K562 (cell line): ENCODE measurements at regions not wholly inside any gene's neighbourhood (a gene's known extent, or its start where the extent isn't known, plus 50 kb on each side); places are given as distances from the start of the nearest gene placed in this dataset.

Experiments used
- ATAC-seq: fragments of 200-7000 bp; cut with Tn5 transposase; 3 replicates; pipeline ENCODE4 v1.9.1; 2020; ENCODE audit warnings: moderate library complexity
- BruUV-seq: library from RNA; stranded (reverse); fragments of 400-500 nt; replicated peaks from 2 replicates; lab custom pipeline; 2021; lab: Mats Ljungman, UMichigan
- CTCF ChIA-PET: fragments of 300-600 bp; formaldehyde crosslinking; extraction: SDS; loops from one replicate; lab custom pipeline; 2021; ENCODE audit warnings: low intra/inter-chr PET ratio; lab: Yijun Ruan, JAX
- POLR2A ChIA-PET: fragments of 300-600, 350-650 bp; sonication (Branson Sonifier 250); formaldehyde crosslinking; extraction: SDS; loops from one replicate; lab custom pipeline; 2021; ENCODE audit warnings: antibody characterized with exemption, inconsistent platforms; lab: Yijun Ruan, JAX
- DNase-seq, 4 experiments: peaks; one replicate each; pipeline versions ENCODE4 v3.0.0 to v3.0.0-alpha.2; 2011 to 2018; ENCODE audit warnings: low spot score in 3 of 4, mixed read lengths in 3 of 4; ENCODE audit errors: extremely low read depth in 1 of 4
- FAIRE-seq: peaks from 2 replicates; lab custom pipeline; 2011; peaks lifted over from hg19 to GRCh38; lab: Jason Lieb, UNC
- H2AFZ ChIP-seq: 2 replicates; pipeline ENCODE4 v1.6.0; 2011; ENCODE audit warnings: low read depth, low read length, control low read depth, inconsistent platforms
- H3K27ac ChIP-seq: fragments of 200-600 bp; 3 replicates; pipeline ENCODE4 v1.8.0; 2011; ENCODE audit warnings: low read depth, mild to moderate bottlenecking, control low read depth, inconsistent platforms, low read length, moderate library complexity, mixed read lengths; ENCODE audit errors: extremely low read depth
- H3K27me3 ChIP-seq, 2 experiments: fragments of 300-600 bp in 1 of 2; 2 replicates in 1 of 2; 3 replicates in 1 of 2; pipeline versions ENCODE4 v1.6.0 to v1.8.0; 2011; ENCODE audit warnings: inconsistent platforms in 2 of 2, low read length in 2 of 2, mild to moderate bottlenecking in 1 of 2, mixed read lengths in 1 of 2, moderate library complexity in 1 of 2; ENCODE audit not compliant: control insufficient read depth in 2 of 2, insufficient read depth in 2 of 2
- H3K36me3 ChIP-seq: fragments of 300-600 bp; 3 replicates; pipeline ENCODE4 v1.8.0; 2011; ENCODE audit warnings: mild to moderate bottlenecking, low read length, inconsistent platforms; ENCODE audit not compliant: control insufficient read depth, insufficient read depth
- H3K4me1 ChIP-seq, 2 experiments: fragments of 200-600 bp in 1 of 2; replicated peaks in 1 of 2; 2 replicates in 1 of 2; 3 replicates in 1 of 2; pipeline versions ENCODE4 v1.5.1 to v1.8.0; 2011; ENCODE audit warnings: inconsistent platforms in 2 of 2, low read length in 2 of 2, mild to moderate bottlenecking in 1 of 2, mixed read lengths in 1 of 2, moderate library complexity in 1 of 2; ENCODE audit not compliant: control insufficient read depth in 2 of 2, insufficient read depth in 2 of 2
- H3K4me2 ChIP-seq: 2 replicates; pipeline ENCODE4 v1.6.1; 2011; ENCODE audit warnings: low read length, control low read depth, inconsistent platforms, mixed read lengths; ENCODE audit not compliant: insufficient read depth
- H3K4me3 ChIP-seq: fragments of 200-600 bp; sonication (generic), shearing (Covaris generic); 2 replicates; pipeline ENCODE4 v1.5.1; 2016; ENCODE audit warnings: control low read depth, inconsistent platforms
- H3K79me2 ChIP-seq: fragments of 200-600 bp; 3 replicates; pipeline ENCODE4 v1.8.0; 2011; ENCODE audit warnings: low read length, inconsistent platforms; ENCODE audit not compliant: control insufficient read depth, insufficient read depth
- H3K9ac ChIP-seq, 2 experiments: 2 replicates each; pipeline versions ENCODE4 v1.6.0 to v1.6.1; 2011; ENCODE audit warnings: low read depth in 2 of 2, low read length in 2 of 2, control low read depth in 1 of 2, inconsistent platforms in 1 of 2, mild to moderate bottlenecking in 1 of 2, mixed read lengths in 1 of 2; ENCODE audit not compliant: insufficient read depth in 1 of 2
- H3K9me1 ChIP-seq: one replicate; pipeline ENCODE4 v1.6.0; 2011; ENCODE audit warnings: inconsistent platforms, mild to moderate bottlenecking, low read length, moderate library complexity; ENCODE audit not compliant: control insufficient read depth, insufficient read depth
- H3K9me3 ChIP-seq: replicated peaks from 2 replicates; pipeline ENCODE4 v1.5.1; 2011; ENCODE audit warnings: low read depth, low read length, inconsistent platforms; ENCODE audit not compliant: control insufficient read depth, insufficient read depth
- H4K20me1 ChIP-seq: replicated peaks from 2 replicates; pipeline ENCODE4 v1.6.1; 2011; ENCODE audit warnings: low read length, inconsistent platforms, mixed read lengths; ENCODE audit not compliant: control insufficient read depth, insufficient read depth
- FIP1L1 ChIP-seq: fragments of 200-400 bp; formaldehyde crosslinking; IDR thresholded peaks from 2 replicates; pipeline ENCODE4 v1.6.1; 2018; ENCODE audit warnings: mild to moderate bottlenecking, low read depth, low read length; ENCODE audit not compliant: poor library complexity, severe bottlenecking
- HDGF ChIP-seq: fragments of 450-650 bp; IDR thresholded peaks from 2 replicates; pipeline ENCODE4 v1.6.1; 2016
- HMG20A ChIP-seq: fragments of 450-650 bp; formaldehyde crosslinking; conservative IDR thresholded peaks from 2 replicates; pipeline ENCODE4 v1.4.0; 2020; ENCODE audit warnings: mild to moderate bottlenecking, mixed read lengths
- KLF6 ChIP-seq: fragments of 250-450 bp; sonication (Bioruptor Pico); IDR thresholded peaks from 2 replicates; pipeline ENCODE4 v1.4.0; 2020; ENCODE audit warnings: mild to moderate bottlenecking, moderate library complexity, borderline replicate concordance
- NR2C2 ChIP-seq, 2 experiments: fragments of 200-800 bp in 1 of 2; sonication (Bioruptor generic) in 1 of 2; sonication (generic) in 1 of 2; formaldehyde crosslinking in 1 of 2; IDR thresholded peaks; 2 replicates each; pipeline versions ENCODE4 v1.6.1 to v1.8.0; 2016 to 2022; ENCODE audit warnings: mild to moderate bottlenecking in 1 of 2, missing compliant biosample characterization in 1 of 2, missing genetic modification characterization in 1 of 2, missing genetic modification reagents in 1 of 2
- TAF1 ChIP-seq: IDR thresholded peaks from 2 replicates; pipeline ENCODE4 v1.6.1; 2011; ENCODE audit warnings: mild to moderate bottlenecking, low read length, moderate library complexity; ENCODE audit not compliant: insufficient read depth, control insufficient read depth, severe bottlenecking; ENCODE audit errors: extremely low read depth
- ZNF512 ChIP-seq: IDR thresholded peaks from 2 replicates; pipeline ENCODE4 v1.6.1; 2016; ENCODE audit warnings: missing genetic modification characterization, missing compliant biosample characterization
- ZNF668 ChIP-seq: fragments of 250-450 bp; sonication (Bioruptor Pico); IDR thresholded peaks from 2 replicates; pipeline ENCODE4 v1.8.0; 2022; ENCODE audit warnings: mild to moderate bottlenecking, inconsistent platforms
- WGBS: fragments of 100-300 bp; shearing (Covaris generic); methylation state at CpG from one replicate; pipeline ENCODE4 v1.1.6; 2016; ENCODE audit warnings: low coverage, mixed read lengths; ENCODE audit not compliant: insufficient coverage; ENCODE audit errors: missing lambda C conversion rate; 5-methylcytosine and 5-hydroxymethylcytosine counted together
- in situ Hi-C: fragments of 300-500 bp; cut with MboI; formaldehyde crosslinking; loops from 4 replicates; pipeline ENCODE4 v1.15.0; 2018; ENCODE audit warnings: inconsistent platforms, mixed read lengths
- intact Hi-C: fragments of 100-400 bp; cut with micrococcal nuclease; formaldehyde crosslinking; loops from 2 replicates; pipeline ENCODE4 v1.14.2; 2022

GRCh38 chr4:64857815-64858214, 448.6 kb upstream of the TECRL start (continued):
- no peak for TF ChIP-seq KLF6 (CRISPR knock-in tag)

GRCh38 chr4:64857198-64857597, 447.9 kb upstream of the TECRL start:
- H3K9ac ChIP-seq = no peak overlapping the region
- FAIRE-seq = no peak
- no peaks in the 10 kb centered on the region for H3K27me3 ChIP-seq
- no peaks in the 10 kb centered on the region for H3K4me1 ChIP-seq
- H2AFZ ChIP-seq = no peak overlapping the region
- ATAC-seq = no peak
- H3K4me2 ChIP-seq = no peak overlapping the region
- no peaks in the 10 kb centered on the region for H3K36me3 ChIP-seq
- TF ChIP-seq ZNF512 (tag) (no peak), FIP1L1 (no peak), TAF1 (no peak), NR2C2 (CRISPR knock-in tag; IDR thresholded peaks at IDR 0.05) (no peak), NR2C2 (tag; IDR thresholded peaks at IDR 0.05) (no peak), HMG20A (CRISPR knock-in tag) (no peak), HDGF (no peak), ZNF668 (CRISPR knock-in tag) (no peak)
- no peaks in the 10 kb centered on the region for H3K9me3 ChIP-seq
- no peak overlapping the region for H3K27ac ChIP-seq
- intact Hi-C loops (no loop called here), in situ Hi-C loops (no loop called here)
- 0% methylated on average over 1 of the region's 1 CpG for WGBS
- no peaks in the 10 kb centered on the region for H3K9me1 ChIP-seq
- H3K4me3 ChIP-seq = no peak overlapping the region
- ChIA-PET CTCF (no interaction called here), POLR2A (no interaction called here)
- no peaks in the 10 kb centered on the region for H4K20me1 ChIP-seq
- H3K79me2 ChIP-seq = no peaks in the 10 kb centered on the region
- no TSS peak for BruUV-seq
- no peak for DNase-seq
